A549 (cell line): ENCODE measurements at regions not wholly inside any gene's neighbourhood (a gene's known extent, or its start where the extent isn't known, plus 50 kb on each side); places are given as distances from the start of the nearest gene placed in this dataset.

Source experiments
- ATAC-seq, 2 experiments: fragments of 200-7000 bp in 1 of 2; fragments of >200 bp in 1 of 2; cut with Nextera tagmentation in 1 of 2; cut with Tn5 transposase in 1 of 2; 3 replicates each; pipeline versions ENCODE4 v1.8.0 to v1.9.1; 2018 to 2020; ENCODE audit warnings: mild to moderate bottlenecking in 1 of 2, moderate library complexity in 1 of 2
- CTCF ChIA-PET: fragments of 300-600 bp; sonication (Branson Sonifier 250); formaldehyde crosslinking; extraction: SDS; loops from one replicate; lab custom pipeline; 2021; ENCODE audit warnings: antibody characterized with exemption, inconsistent platforms; lab: Yijun Ruan, JAX
- POLR2A ChIA-PET: fragments of 350-600 bp; formaldehyde crosslinking; extraction: SDS; loops from one replicate; lab custom pipeline; 2021; ENCODE audit warnings: antibody characterized with exemption, inconsistent platforms; lab: Yijun Ruan, JAX
- DNase-seq, 2 experiments: peaks; one replicate each; pipeline versions ENCODE4 v3.0.0 to v3.0.0-alpha.2; 2011 to 2016; ENCODE audit warnings: low read depth in 1 of 2, low spot score in 1 of 2
- FAIRE-seq: peaks from 2 replicates; lab custom pipeline; 2011; peaks lifted over from hg19 to GRCh38; lab: Jason Lieb, UNC
- H3K27ac ChIP-seq, 2 experiments: fragments of >200 bp; sonication (Bioruptor Twin); formaldehyde crosslinking; 3 replicates each; pipeline ENCODE4 v1.5.1; 2016 to 2017
- H3K4me1 ChIP-seq: fragments of >200 bp; sonication (Bioruptor Twin); formaldehyde crosslinking; 3 replicates; pipeline ENCODE4 v1.6.1; 2016
- H3K4me2 ChIP-seq: fragments of >200 bp; sonication (Bioruptor Twin); formaldehyde crosslinking; 3 replicates; pipeline ENCODE4 v1.6.1; 2016
- H3K4me3 ChIP-seq: fragments of >200 bp; sonication (Bioruptor Twin); formaldehyde crosslinking; 3 replicates; pipeline ENCODE4 v1.5.1; 2016
- H3K9me3 ChIP-seq: fragments of >200 bp; sonication (Bioruptor Twin); formaldehyde crosslinking; 3 replicates; pipeline ENCODE4 v1.6.1; 2016
- ATOH8 ChIP-seq: fragments of 250-450 bp; sonication (Bioruptor Pico); IDR thresholded peaks from 2 replicates; pipeline ENCODE4 v1.5.0; 2020; ENCODE audit warnings: low read depth, mild to moderate bottlenecking, moderate library complexity
- BHLHE40 ChIP-seq: IDR thresholded peaks from 2 replicates; pipeline ENCODE4 v1.6.1; 2012; ENCODE audit warnings: low read depth, low read length, inconsistent platforms
- CBX2 ChIP-seq: fragments of 200-600 bp; sonication (generic); IDR thresholded peaks from 2 replicates; pipeline ENCODE4 v1.6.1; 2016; ENCODE audit warnings: low read depth, mild to moderate bottlenecking, borderline replicate concordance
- CEBPB ChIP-seq, 2 experiments: fragments of >200 bp in 1 of 2; sonication (Bioruptor Twin) in 1 of 2; formaldehyde crosslinking in 1 of 2; IDR thresholded peaks; 2 replicates each; pipeline ENCODE4 v1.6.1; 2012 to 2016
- EHMT2 ChIP-seq: fragments of 200-600 bp; sonication (generic); IDR thresholded peaks from 2 replicates; pipeline ENCODE4 v1.6.1; 2016; ENCODE audit warnings: antibody characterized with exemption, low read depth, mild to moderate bottlenecking, moderate library complexity
- ESRRA ChIP-seq: fragments of 150-350 bp; IDR thresholded peaks from 2 replicates; pipeline ENCODE4 v1.6.1; 2014; ENCODE audit warnings: mild to moderate bottlenecking, low read length, borderline replicate concordance
- FOXS1 ChIP-seq: fragments of 250-450 bp; sonication (Bioruptor Pico); IDR thresholded peaks from 2 replicates; pipeline ENCODE4 v1.5.0; 2020; ENCODE audit warnings: mild to moderate bottlenecking, moderate library complexity
- HDAC2 ChIP-seq: fragments of 200-600 bp; sonication (generic); IDR thresholded peaks from 2 replicates; pipeline ENCODE4 v1.6.1; 2016
- HOXB5 ChIP-seq: fragments of 250-450 bp; sonication (Bioruptor Pico); IDR thresholded peaks from 2 replicates; pipeline ENCODE4 v1.5.0; 2020; ENCODE audit warnings: mild to moderate bottlenecking, moderate library complexity
- JUN ChIP-seq, 2 experiments: fragments of >200 bp; sonication (Bioruptor Twin); formaldehyde crosslinking; IDR thresholded peaks; 2 replicates in 1 of 2; 3 replicates in 1 of 2; pipeline ENCODE4 v1.6.1; 2016 to 2017
- KDM1A ChIP-seq: fragments of 200-600 bp; sonication (generic); IDR thresholded peaks from 2 replicates; pipeline ENCODE4 v1.6.1; 2016; ENCODE audit warnings: low read depth, mild to moderate bottlenecking
- KDM5A ChIP-seq: fragments of 200-600 bp; sonication (generic); IDR thresholded peaks from 2 replicates; pipeline ENCODE4 v1.6.1; 2016; ENCODE audit warnings: antibody characterized with exemption, mild to moderate bottlenecking
- MAFK ChIP-seq: fragments of 450-650 bp; IDR thresholded peaks from 2 replicates; pipeline ENCODE4 v1.6.1; 2014; ENCODE audit not compliant: partially characterized antibody
- MAZ ChIP-seq: fragments of 150-350 bp; IDR thresholded peaks from 2 replicates; pipeline ENCODE4 v1.6.1; 2014; ENCODE audit warnings: antibody characterized with exemption, low read depth, low read length, borderline replicate concordance
- MYC ChIP-seq: IDR thresholded peaks from 2 replicates; pipeline ENCODE4 v1.6.1; 2012; ENCODE audit warnings: mild to moderate bottlenecking, inconsistent platforms, low read length, improper control_type of control experiment, borderline replicate concordance
- NFE2L2 ChIP-seq: fragments of 150-350 bp; conservative IDR thresholded peaks from 2 replicates; pipeline ENCODE4 v1.6.1; 2014; ENCODE audit warnings: low read length
- RARB ChIP-seq: fragments of 250-450 bp; sonication (Bioruptor Pico); IDR thresholded peaks from 2 replicates; pipeline ENCODE4 v1.8.0; 2021; ENCODE audit warnings: mild to moderate bottlenecking, moderate library complexity
- SMC3 ChIP-seq: fragments of >200 bp; sonication (Bioruptor Twin); formaldehyde crosslinking; IDR thresholded peaks from 3 replicates; pipeline ENCODE4 v1.6.1; 2018; ENCODE audit warnings: inconsistent platforms
- TFCP2L1 ChIP-seq: fragments of 250-450 bp; sonication (Bioruptor Pico); IDR thresholded peaks from 2 replicates; pipeline ENCODE4 v1.5.0; 2021; ENCODE audit warnings: mild to moderate bottlenecking
- ZC3H11A ChIP-seq: fragments of 450-650 bp; IDR thresholded peaks from 2 replicates; pipeline ENCODE4 v1.6.1; 2014; ENCODE audit warnings: antibody characterized with exemption, mild to moderate bottlenecking
- WGBS: methylation state at CpG from one replicate; pipeline ENCODE4 v1.1.6; 2017; ENCODE audit errors: missing lambda C conversion rate; 5-methylcytosine and 5-hydroxymethylcytosine counted together
- TF ChIP-seq, protein P1 (sequence below): fragments of 150-350 bp; IDR thresholded peaks from 2 replicates; pipeline ENCODE4 v1.6.1; 2014; ENCODE audit warnings: low read depth, mild to moderate bottlenecking, low read length
- TF ChIP-seq, protein P2 (sequence below): fragments of >200 bp; sonication (Bioruptor Twin); formaldehyde crosslinking; IDR thresholded peaks from 3 replicates; pipeline ENCODE4 v1.5.1; 2016

DNA sequence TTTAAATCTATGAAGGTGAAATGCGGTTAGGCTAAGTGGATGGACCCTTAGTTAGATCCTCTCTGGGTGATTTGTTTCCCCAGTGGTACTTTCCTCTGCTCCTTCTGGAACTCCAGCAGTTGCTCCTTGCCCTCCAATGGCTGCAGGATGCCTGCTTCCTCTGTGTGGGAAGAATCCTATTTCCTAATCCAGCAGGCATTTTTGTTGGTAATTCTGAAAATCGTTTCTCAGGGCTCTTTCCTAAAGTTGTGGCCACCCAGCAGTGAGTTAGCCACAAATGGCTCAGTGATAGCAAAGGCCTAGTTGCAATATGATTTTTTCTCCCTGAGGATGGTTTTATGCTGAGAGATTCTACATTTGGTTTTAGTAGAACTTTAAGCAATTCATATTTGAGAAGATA is 332.3 kb upstream of the C2CD4B start:
- ChIA-PET CTCF (interaction anchor here (0.7 to 1.6 kb wide), 2 partner anchors 9 to 121 kb away, joined by 4 to 5 read pairs; no protein-coding TSS in a partner anchor), POLR2A (no interaction called here)
- Histone ChIP-seq H3K4me3 (no peak overlapping the region), H3K9me3 (no peaks in the 10 kb centered on the region), H3K27ac (no peak overlapping the region), H3K4me1 (no peaks in the 10 kb centered on the region), H3K4me2 (no peak overlapping the region)
- TF ChIP-seq RARB (CRISPR knock-in tag) (no peak), MAFK (no peak), TFCP2L1 (CRISPR knock-in tag) (no peak), FOXS1 (CRISPR knock-in tag) (no peak), ZC3H11A (no peak), CEBPB (IDR thresholded peaks at IDR 0.05) (no peak), KDM5A (no peak), EHMT2 (no peak), ESRRA (no peak), BHLHE40 (no peak), NFE2L2 (no peak), ATOH8 (CRISPR knock-in tag) (no peak), MYC (no peak), JUN (IDR thresholded peaks at IDR 0.05) (no peak), KDM1A (no peak)
- TF ChIP-seq, protein P1, sequence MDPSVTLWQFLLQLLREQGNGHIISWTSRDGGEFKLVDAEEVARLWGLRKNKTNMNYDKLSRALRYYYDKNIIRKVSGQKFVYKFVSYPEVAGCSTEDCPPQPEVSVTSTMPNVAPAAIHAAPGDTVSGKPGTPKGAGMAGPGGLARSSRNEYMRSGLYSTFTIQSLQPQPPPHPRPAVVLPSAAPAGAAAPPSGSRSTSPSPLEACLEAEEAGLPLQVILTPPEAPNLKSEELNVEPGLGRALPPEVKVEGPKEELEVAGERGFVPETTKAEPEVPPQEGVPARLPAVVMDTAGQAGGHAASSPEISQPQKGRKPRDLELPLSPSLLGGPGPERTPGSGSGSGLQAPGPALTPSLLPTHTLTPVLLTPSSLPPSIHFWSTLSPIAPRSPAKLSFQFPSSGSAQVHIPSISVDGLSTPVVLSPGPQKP: no peak
- TF ChIP-seq, protein P2, sequence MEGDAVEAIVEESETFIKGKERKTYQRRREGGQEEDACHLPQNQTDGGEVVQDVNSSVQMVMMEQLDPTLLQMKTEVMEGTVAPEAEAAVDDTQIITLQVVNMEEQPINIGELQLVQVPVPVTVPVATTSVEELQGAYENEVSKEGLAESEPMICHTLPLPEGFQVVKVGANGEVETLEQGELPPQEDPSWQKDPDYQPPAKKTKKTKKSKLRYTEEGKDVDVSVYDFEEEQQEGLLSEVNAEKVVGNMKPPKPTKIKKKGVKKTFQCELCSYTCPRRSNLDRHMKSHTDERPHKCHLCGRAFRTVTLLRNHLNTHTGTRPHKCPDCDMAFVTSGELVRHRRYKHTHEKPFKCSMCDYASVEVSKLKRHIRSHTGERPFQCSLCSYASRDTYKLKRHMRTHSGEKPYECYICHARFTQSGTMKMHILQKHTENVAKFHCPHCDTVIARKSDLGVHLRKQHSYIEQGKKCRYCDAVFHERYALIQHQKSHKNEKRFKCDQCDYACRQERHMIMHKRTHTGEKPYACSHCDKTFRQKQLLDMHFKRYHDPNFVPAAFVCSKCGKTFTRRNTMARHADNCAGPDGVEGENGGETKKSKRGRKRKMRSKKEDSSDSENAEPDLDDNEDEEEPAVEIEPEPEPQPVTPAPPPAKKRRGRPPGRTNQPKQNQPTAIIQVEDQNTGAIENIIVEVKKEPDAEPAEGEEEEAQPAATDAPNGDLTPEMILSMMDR: no peak
- 60% methylated on average over 2 of the region's 2 CpGs for WGBS
- DNase-seq (no peak), ATAC-seq (no peak), FAIRE-seq (no peak)

- CTCF ChIA-PET: interaction anchor here (0.7 kb wide), 1 partner anchor 120 kb away, joined by 4 read pairs; no protein-coding TSS in a partner anchor
- no peak for DNase-seq
- POLR2A ChIA-PET: no interaction called here
- Histone ChIP-seq H3K4me3 (no peak overlapping the region), H3K9me3 (no peaks in the 10 kb centered on the region), H3K27ac (no peak overlapping the region), H3K4me1 (peaks cover 3% of the 10 kb centered on the region; the same call in 2 of the 3 replicates)
- no peak for ATAC-seq
- TF ChIP-seq SMC3 (no peak), HOXB5 (CRISPR knock-in tag) (no peak), TFCP2L1 (CRISPR knock-in tag) (no peak), JUN (IDR thresholded peaks at IDR 0.05) (no peak), HDAC2 (no peak), NFE2L2 (no peak), CBX2 (no peak), ATOH8 (CRISPR knock-in tag) (no peak), BHLHE40 (no peak), MAZ (no peak)
- TF ChIP-seq, all 56 proteins: peak for 0
- WGBS: 90% methylated on average over 4 of the region's 4 CpGs
- FAIRE-seq: no peak
- H3K4me2 ChIP-seq: no peak overlapping the region
These were observed 333.2 kb upstream of the C2CD4B start for GRCh38 chr15:62498278-62498677.
